ENCODE measurements at regions not wholly inside any gene's neighbourhood (a gene's known extent, or its start where the extent isn't known, plus 50 kb on each side); places are given as distances from the start of the nearest gene placed in this dataset.
"Not testable (repeated sequence)": the region's sequence is repeated elsewhere in the genome, so short reads cannot be mapped to it uniquely, and the experiment has no call there.

- DNase-seq = no peak
- no peaks in the 10 kb centered on the region for H3K27me3 Mint-ChIP-seq
- no peak overlapping the region for H3K4me3 Mint-ChIP-seq
- intact Hi-C loops (cut with micrococcal nuclease) = no loop called here
- no peak overlapping the region for H3K27ac Mint-ChIP-seq
- H3K4me1 Mint-ChIP-seq = no peaks in the 10 kb centered on the region
- no peaks in the 10 kb centered on the region for H3K36me3 Mint-ChIP-seq (ENCODE audit: low read depth)
- H3K9me3 Mint-ChIP-seq = no peaks in the 10 kb centered on the region
These were observed 411.2 kb downstream of the ETV1 start for GRCh38 chr7:13578294-13578693.

DNA sequence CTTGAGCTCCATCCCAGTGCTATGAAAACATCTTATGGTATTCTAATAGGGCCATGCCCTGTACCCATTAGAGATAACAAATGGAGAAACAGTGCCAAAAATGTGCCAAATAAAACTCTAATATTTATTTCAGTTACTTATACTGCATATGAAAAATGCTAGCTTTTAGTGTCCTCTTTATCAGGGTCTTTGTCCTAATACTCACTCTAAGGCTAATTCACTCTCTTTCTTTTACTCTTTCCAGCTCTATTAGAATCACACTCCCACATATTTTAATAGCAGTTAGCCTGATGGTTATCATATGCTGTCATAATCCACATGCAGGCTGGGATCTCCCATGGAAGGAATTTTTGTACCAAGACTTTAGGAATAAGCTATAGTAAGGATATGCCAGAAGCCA is 408.4 kb downstream of the ETV1 start:
- no peak overlapping the region for H3K4me3 Mint-ChIP-seq
- DNase-seq = no peak
- H3K27me3 Mint-ChIP-seq = no peaks in the 10 kb centered on the region
- H3K36me3 Mint-ChIP-seq (ENCODE audit: low read depth) = no peaks in the 10 kb centered on the region
- H3K4me1 Mint-ChIP-seq = no peaks in the 10 kb centered on the region
- intact Hi-C loops (cut with micrococcal nuclease) = no loop called here
- no peak overlapping the region for H3K27ac Mint-ChIP-seq
- no peaks in the 10 kb centered on the region for H3K9me3 Mint-ChIP-seq

GRCh38 chr7:13593854-13594253 is 395.6 kb downstream of the ETV1 start:
- Mint-ChIP-seq H3K4me3 (no peak overlapping the region), H3K27ac (no peak overlapping the region), H3K27me3 (no peaks in the 10 kb centered on the region), H3K36me3 (ENCODE audit: low read depth) (no peaks in the 10 kb centered on the region), H3K4me1 (no peaks in the 10 kb centered on the region), H3K9me3 (peaks cover 8% of the 10 kb centered on the region)
- no peak for DNase-seq
- intact Hi-C loops (cut with micrococcal nuclease) = no loop called here

DNA sequence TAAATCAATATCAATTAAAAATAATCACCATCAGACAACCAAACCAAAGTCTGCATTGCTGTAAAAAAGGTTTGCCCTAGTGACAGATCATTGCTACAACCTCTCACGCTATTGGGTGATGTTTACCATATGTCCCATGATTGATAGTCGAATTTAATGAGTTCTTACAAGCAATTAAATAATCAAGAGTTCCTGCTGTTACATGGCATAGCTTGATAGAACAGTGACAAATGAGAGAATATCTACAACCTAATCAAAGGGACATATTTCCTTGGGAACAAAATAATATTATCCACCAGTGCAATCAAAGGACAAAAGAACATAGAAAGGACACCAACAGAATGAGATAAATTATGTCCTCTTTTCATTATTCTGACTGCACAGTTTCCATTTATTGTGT is 387.4 kb downstream of the ETV1 start:
- Mint-ChIP-seq H3K4me1 (no peaks in the 10 kb centered on the region), H3K27ac (no peak overlapping the region), H3K27me3 (no peaks in the 10 kb centered on the region), H3K9me3 (no peaks in the 10 kb centered on the region), H3K36me3 (ENCODE audit: low read depth) (no peaks in the 10 kb centered on the region), H3K4me3 (no peak overlapping the region)
- DNase-seq = no peak
- intact Hi-C loops (cut with micrococcal nuclease) = no loop called here

DNA sequence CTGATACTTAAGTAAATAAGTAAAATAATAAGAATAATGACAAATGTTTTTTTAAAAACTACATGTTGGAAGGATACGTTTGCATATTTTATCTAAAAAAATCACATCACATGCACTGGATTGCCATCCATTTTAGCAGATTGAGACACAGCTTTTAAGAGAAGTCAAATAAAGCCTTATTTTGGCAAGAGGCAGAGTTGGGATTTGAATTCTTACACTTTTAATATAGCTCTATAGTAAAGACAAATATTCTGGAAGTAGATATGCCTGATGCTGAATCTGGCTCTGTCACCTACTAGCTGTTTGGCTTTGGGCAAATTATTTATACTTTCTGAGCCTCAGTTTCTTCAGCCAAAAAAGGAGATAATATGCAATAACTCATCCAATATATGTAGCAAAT is 386.4 kb downstream of the ETV1 start:
- no peaks in the 10 kb centered on the region for H3K27me3 Mint-ChIP-seq
- DNase-seq = no peak

GRCh38 chr7:13603661-13604060 is 385.8 kb downstream of the ETV1 start:
- Mint-ChIP-seq H3K4me3 (no peak overlapping the region), H3K9me3 (no peaks in the 10 kb centered on the region), H3K27me3 (no peaks in the 10 kb centered on the region), H3K27ac (no peak overlapping the region), H3K4me1 (no peaks in the 10 kb centered on the region), H3K36me3 (ENCODE audit: low read depth) (no peaks in the 10 kb centered on the region)
- intact Hi-C loops (cut with micrococcal nuclease) = no loop called here
- DNase-seq = no peak

More for the DNA sequence above, 386.4 kb downstream of the ETV1 start:
- intact Hi-C loops (cut with micrococcal nuclease) = no loop called here
- H3K4me3 Mint-ChIP-seq = no peak overlapping the region
- no peaks in the 10 kb centered on the region for H3K9me3 Mint-ChIP-seq
- no peak overlapping the region for H3K27ac Mint-ChIP-seq
- H3K36me3 Mint-ChIP-seq (ENCODE audit: low read depth) = no peaks in the 10 kb centered on the region
- no peaks in the 10 kb centered on the region for H3K4me1 Mint-ChIP-seq

DNA sequence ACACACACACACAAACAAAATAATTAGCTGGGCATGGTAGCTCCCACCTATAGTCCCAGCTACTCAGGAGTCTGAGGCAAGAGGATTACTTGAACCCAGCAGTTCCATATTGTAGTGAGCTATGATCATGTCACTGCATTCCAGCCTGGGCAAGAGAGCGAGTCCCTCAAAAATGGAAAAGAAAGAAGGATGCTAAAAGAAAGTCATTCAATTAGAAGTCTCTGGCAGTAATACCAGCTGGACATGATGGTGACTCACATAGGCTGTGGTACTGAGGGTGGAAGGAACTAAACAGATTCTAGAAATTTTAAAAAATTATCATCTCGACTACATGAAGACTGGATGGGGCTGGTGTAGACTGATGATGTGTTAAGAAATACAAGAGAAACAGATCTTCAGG is 385.3 kb downstream of the ETV1 start:
- no peak for DNase-seq
- Mint-ChIP-seq H3K27ac (no peak overlapping the region), H3K4me1 (no peaks in the 10 kb centered on the region), H3K27me3 (no peaks in the 10 kb centered on the region), H3K4me3 (no peak overlapping the region), H3K36me3 (ENCODE audit: low read depth) (no peaks in the 10 kb centered on the region), H3K9me3 (no peaks in the 10 kb centered on the region)
- intact Hi-C loops (cut with micrococcal nuclease) = no loop called here

GRCh38 chr7:13610372-13610771 is 379.1 kb downstream of the ETV1 start:
- Mint-ChIP-seq H3K9me3 (no peaks in the 10 kb centered on the region), H3K27ac (no peak overlapping the region), H3K4me3 (no peak overlapping the region), H3K36me3 (ENCODE audit: low read depth) (no peaks in the 10 kb centered on the region), H3K27me3 (no peaks in the 10 kb centered on the region), H3K4me1 (no peaks in the 10 kb centered on the region)
- intact Hi-C loops (cut with micrococcal nuclease) = no loop called here
- no peak for DNase-seq

DNA sequence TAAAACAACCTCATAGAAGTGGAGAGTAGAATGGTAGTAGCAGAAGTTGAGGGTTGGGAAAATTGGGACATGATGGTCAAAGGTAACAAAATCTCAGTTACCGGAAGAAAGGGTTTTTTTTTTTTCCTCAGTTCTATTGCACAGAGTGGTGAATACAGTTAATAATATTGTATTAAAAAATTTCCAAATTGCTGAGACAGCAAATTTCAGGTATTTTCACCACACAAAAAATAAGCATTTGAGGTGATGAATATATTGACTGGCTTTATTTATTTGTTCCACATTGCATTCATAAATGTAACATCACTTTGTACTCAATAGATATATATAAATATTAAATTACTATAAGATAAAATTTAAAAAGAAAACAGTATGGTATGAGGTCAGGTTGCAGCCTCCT is 373.8 kb downstream of the ETV1 start:
- Mint-ChIP-seq H3K36me3 (ENCODE audit: low read depth) (no peaks in the 10 kb centered on the region), H3K4me1 (no peaks in the 10 kb centered on the region), H3K9me3 (no peaks in the 10 kb centered on the region), H3K27ac (no peak overlapping the region), H3K27me3 (no peaks in the 10 kb centered on the region), H3K4me3 (no peak overlapping the region)
- intact Hi-C loops (cut with micrococcal nuclease) = no loop called here
- no peak for DNase-seq

DNA sequence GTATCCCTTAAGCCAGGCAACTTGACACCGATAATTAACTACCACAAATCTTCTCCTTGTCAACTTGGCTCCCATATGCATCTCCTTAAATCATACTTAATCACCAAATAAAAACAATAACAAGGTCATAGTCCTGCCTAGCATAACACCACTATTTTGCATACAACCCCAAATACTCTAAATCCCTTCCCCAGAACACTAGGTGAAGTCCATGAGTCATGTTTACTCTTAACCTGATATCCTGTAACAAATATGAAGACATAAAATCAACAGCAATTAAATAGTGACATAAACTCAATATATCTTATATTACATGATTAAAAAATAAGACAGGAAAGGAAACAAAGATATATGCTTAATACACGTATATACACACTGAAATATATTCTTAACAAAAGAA is 362.0 kb downstream of the ETV1 start:
- no peaks in the 10 kb centered on the region for H3K4me1 Mint-ChIP-seq
- H3K27me3 Mint-ChIP-seq = no peaks in the 10 kb centered on the region
- no peak overlapping the region for H3K27ac Mint-ChIP-seq
- H3K36me3 Mint-ChIP-seq (ENCODE audit: low read depth) = no peaks in the 10 kb centered on the region
- no peak for DNase-seq
- no peak overlapping the region for H3K4me3 Mint-ChIP-seq
- intact Hi-C loops (cut with micrococcal nuclease) = no loop called here
- H3K9me3 Mint-ChIP-seq = peaks cover 3% of the 10 kb centered on the region

GRCh38 chr7:13628239-13629001 is 361.0 kb downstream of the ETV1 start:
- H3K4me1 Mint-ChIP-seq = no peaks in the 10 kb centered on the region
- no peak for DNase-seq
- peaks cover 3% of the 10 kb centered on the region for H3K9me3 Mint-ChIP-seq
- H3K36me3 Mint-ChIP-seq (ENCODE audit: low read depth) = no peaks in the 10 kb centered on the region
- H3K4me3 Mint-ChIP-seq = no peak overlapping the region
- no peaks in the 10 kb centered on the region for H3K27me3 Mint-ChIP-seq
- no peak overlapping the region for H3K27ac Mint-ChIP-seq
- intact Hi-C loops (cut with micrococcal nuclease) = no loop called here

- H3K9me3 Mint-ChIP-seq; intact Hi-C loops (cut with micrococcal nuclease); H3K27ac Mint-ChIP-seq; H3K4me3 Mint-ChIP-seq; DNase-seq; H3K36me3 Mint-ChIP-seq (ENCODE audit: low read depth); H3K27me3 Mint-ChIP-seq; H3K4me1 Mint-ChIP-seq: not testable (repeated sequence)
These were observed 358.0 kb downstream of the ETV1 start for GRCh38 chr7:13631207-13632049.

GRCh38 chr7:13633857-13634256 is 355.6 kb downstream of the ETV1 start:
- Mint-ChIP-seq H3K4me3 (no peak overlapping the region), H3K27me3 (no peaks in the 10 kb centered on the region), H3K27ac (no peak overlapping the region), H3K36me3 (ENCODE audit: low read depth) (no peaks in the 10 kb centered on the region), H3K9me3 (no peaks in the 10 kb centered on the region), H3K4me1 (no peaks in the 10 kb centered on the region)
- no peak for DNase-seq
- intact Hi-C loops (cut with micrococcal nuclease) = no loop called here

DNA sequence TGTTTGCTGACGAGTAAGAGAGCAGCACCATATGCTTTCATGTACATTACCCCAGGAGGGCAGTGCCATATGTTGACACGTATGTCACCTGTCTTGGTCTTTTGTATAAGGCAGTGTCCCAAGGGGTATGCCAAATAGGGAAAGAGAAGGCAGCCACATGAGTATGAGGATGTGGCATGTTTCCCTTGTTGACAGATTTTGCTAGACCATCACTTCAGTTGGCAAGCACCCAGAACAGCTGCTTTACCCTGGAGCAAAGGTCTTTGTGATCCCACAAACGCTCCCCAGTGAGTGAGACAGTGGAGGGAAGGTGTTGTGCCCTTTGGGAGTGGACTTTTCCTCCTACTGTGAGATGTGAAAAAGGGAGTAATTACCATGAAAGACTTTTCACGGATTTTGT is 350.1 kb downstream of the ETV1 start:
- Mint-ChIP-seq H3K27me3 (no peaks in the 10 kb centered on the region), H3K4me3 (no peak overlapping the region), H3K4me1 (no peaks in the 10 kb centered on the region), H3K36me3 (ENCODE audit: low read depth) (no peaks in the 10 kb centered on the region), H3K9me3 (no peaks in the 10 kb centered on the region), H3K27ac (no peak overlapping the region)
- DNase-seq = no peak
- intact Hi-C loops (cut with micrococcal nuclease) = no loop called here

All from activated CD4-positive, alpha-beta T cell treated with anti-CD3 and anti-CD28 coated beads, Interleukin-2, amount 10 ng/mL, durations not matched to agents 24 days and 14 days (primary cell).